GM21576 (cell line): ENCODE measurements at regions not wholly inside any gene's neighbourhood (a gene's known extent, or its start where the extent isn't known, plus 50 kb on each side); places are given as distances from the start of the nearest gene placed in this dataset.
"Not testable (repeated sequence)": the region's sequence is repeated elsewhere in the genome, so short reads cannot be mapped to it uniquely, and the experiment has no call there.

Source experiments
- ATAC-seq: cut with Tn5 transposase; IDR thresholded peaks from one replicate; pipeline ENCODE4 v1.9.1; 2021; ENCODE audit warnings: mild to moderate bottlenecking, moderate library complexity; ENCODE audit not compliant: unreplicated experiment

DNA sequence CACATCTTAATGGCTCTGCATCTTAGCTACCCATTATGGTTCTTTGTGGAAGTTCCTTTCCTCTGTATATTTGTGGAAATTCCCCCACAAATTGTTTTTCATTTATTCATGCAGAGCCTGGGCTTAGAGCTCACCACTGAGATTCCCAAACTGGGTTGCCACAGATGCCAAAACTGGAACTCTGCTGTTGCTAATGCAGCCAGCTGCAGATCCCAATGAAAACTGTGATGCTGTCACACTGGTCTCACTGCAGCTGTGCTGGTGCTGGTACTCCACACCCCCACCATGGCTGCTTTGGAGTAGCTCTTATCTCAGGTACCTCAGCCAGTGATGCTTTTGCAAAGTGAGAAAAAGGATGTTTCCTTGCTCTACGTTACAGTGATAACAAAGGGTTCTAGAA is 87.7 kb downstream of the DCK start:
- ATAC-seq = no peak

DNA sequence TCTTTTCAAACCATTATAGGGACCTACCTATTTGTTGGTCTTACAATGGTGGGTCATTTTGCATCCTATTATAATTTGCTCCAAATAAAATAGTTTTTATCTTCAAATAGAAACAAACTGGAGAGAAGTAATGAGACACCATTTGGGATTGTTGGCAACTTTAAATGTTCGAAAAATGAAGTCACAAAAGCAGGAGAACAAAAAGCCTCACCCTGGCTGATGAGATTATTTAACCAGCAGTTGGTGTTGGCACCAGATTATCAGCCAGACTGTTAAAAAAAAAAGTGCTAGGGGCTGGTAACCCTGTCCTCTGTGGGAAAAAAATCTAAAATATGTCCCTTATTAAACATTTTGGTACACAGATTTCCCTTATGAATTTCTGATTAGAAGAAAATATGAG is 100.3 kb downstream of the DCK start:
- no peak for ATAC-seq

DNA sequence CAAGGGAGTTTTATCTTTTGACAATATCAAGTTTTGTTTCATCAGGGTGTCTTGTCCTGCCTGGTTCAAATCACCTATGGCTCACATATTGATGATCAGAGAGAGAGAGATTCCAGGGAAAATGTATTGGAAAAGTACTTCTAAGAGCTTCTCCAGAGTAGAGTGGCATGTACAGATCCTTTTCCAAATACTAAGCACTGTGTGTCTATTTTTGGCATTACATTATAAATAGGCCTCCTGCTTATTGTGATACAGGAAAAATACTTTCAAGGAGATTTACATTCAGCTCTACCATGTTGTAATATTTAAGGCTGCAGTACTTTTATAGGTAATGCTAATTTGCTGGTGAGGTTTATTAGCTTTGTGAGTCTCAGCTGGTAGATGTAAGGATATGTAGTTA is 100.8 kb downstream of the DCK start:
- ATAC-seq = no peak

DNA sequence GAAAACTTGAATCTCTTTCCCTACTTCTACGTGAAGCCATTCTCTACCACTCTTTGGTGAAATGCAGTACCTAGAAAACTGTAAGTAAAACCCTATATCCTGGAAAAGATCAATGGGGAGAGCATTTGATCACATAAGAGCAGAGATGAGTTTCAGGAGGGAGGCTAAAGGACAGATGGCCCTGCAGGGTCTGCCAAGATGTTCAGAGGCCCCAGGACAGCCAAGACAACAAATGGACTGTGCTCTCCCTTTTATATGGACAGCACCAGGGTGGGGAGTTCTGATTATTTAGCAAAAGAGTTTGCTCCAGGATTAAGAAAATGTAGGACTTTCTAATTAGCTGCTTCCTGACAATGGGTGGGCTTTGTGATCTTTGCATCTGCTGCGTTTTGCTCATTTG is 101.7 kb downstream of the DCK start:
- no peak for ATAC-seq

DNA sequence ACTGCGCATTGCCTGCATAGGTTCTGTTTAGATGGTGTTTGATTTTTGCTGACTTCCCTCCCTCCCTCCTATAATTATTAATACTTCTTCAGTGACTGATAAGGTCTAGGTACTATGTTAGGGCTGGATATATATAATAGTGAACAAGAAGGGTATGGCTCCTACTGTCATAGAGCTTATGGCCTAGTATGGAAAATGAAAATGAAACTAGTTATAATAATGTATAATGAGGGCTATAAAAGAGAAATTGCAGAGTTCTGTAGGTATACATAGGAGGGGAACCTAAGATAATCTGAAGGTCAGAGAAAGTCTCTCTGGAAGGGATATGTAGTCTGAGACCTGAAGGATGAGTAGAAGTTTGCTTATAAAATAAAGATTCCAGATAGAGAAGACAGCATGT is 102.1 kb downstream of the DCK start:
- ATAC-seq = no peak

DNA sequence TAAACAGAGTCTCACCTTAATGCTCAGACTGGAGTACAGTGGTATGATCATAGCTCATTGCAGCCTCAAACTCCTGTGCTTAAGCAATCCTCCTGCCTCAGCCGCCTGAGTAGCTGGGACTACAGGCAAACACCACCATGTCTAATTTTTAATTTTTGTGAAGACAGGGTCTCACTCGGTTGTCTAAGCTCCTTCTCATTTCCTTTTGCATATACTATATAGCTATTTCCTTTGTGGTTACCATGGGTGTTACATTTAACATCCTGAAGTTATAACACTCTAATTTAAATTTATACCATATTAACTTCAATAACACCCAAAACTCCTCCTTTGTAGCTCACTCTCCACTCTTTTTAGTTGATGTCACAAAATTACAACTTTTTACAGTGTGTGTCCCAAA is 114.3 kb downstream of the DCK start:
- no peak for ATAC-seq

DNA sequence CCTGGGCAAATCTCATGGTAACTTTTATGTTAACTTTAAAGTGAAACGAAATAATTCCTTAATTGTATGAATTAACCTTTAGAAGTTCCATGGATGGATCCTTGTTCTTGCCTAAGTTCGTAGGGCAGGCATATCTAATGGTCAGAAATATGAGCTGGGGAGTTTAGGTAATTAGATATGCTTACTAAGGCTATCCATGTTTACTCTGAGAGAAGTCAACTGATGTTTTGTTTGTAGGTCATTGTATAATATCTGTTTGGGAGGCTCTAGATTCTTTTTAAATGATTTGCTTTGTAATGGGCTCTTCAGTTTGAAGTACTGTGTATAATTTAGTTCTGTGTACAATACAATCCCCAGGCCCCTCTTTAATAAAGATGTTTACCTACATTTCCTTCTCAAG is 117.0 kb downstream of the DCK start:
- ATAC-seq = no peak

DNA sequence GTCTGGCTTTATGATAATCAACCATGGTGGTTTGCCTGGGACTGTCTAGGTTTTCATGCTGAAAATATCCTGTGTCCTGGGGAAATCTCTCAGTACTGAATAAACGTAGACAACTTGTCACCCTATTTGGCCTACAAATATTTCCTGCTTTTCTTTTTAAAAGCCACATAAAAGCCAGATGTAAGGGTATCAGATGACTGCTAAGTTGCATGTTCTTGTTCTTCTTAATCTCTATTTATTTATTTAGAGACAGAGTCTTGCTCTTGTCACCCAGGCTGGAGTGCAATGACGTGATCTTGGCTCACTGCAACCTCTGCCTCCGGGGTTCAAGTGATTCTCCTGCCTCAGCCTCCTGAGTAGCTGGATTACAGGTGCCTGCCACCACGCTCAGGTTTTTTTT is 117.7 kb downstream of the DCK start:
- not testable (repeated sequence) for ATAC-seq

DNA sequence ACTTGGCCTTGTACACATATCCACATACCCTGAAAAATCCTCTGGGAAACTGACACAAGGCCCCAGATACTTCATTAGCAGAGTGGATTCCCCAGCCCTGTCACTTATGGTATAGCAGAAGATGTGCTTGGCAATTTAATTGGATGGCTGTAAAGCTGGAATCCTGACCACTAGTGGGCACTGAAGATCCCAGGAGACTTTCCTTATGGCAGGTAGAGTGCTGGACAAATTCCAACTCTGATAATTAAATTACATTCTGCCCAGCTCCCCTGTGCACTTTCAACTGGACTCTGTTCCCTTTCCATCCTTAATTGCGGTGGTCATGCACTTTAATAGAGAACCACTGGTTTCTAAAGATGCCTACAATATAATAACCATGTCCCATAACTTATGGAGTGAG is 119.8 kb downstream of the DCK start:
- no peak for ATAC-seq

DNA sequence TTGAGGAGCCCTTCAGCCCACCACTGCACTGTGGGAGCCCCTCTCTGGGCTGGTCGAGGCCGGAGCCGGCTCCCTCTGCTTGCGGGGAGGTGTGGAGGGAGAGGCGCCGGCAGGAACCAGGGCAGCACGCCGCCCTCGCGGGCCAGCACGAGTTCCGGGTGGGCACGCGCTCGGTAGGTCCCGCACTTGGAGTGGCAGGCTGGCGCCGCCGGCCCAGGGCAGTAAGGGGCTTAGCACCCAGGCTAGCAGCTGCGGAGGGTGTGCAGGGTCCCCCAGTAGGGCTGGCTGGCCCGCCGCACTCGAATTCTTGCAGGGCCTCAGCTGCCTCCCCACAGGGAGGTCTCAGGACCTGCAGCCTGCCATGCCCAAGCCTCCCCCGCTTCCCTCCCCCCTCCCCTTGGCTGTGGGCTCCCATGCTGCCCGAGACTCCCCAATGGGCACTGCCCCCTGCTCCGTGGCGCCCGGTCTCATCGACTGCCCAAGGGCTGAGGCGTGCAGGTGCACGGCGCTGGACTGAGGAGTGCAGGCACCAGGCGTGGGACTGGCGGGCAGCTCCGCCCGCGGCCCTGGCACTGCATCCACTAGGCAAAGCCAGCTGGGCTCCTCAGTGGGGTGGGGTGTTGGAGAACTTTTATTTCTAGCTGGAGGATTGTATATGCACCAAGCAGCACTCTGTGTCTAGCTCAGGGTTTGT is 127.5 kb downstream of the DCK start:
- no peak for ATAC-seq

DNA sequence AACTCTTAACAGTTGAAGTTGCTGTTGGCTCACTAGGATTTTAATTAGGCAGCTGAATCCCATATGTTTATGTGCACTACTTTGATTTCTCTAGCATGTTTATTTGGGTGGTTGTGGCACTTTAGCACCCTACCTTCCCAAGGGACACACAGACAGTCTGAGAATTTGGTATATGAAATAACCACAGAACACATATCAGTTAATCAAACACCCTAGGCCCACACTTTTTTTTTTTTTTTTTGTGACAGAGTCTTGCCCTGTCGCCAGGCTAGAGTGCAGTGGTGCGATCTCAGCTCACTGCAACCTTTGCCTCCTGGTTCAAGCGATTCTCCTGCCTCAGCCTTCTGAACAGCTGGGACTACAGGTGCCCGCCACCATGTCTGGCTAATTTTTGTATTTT is 130.5 kb downstream of the DCK start:
- no peak for ATAC-seq

DNA sequence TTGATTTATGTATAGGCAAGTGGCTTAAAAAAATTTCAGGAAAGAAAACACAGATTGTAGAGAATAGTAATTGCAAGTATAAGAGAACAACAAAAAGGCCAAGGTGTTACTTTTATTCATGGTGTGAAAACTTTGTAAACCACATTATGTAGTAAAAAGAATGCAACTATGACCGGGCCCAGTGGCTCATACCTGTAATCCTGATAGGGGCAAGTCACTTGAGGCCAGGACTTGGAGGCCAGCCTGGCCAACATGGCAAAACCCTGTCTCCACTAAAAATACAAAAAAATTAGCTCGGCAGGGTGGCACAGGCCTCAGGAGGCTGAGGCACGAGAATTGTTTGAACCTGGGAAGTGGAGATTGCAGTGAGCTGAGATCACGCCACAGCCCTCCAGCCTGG is 131.7 kb downstream of the DCK start:
- ATAC-seq = no peak

DNA sequence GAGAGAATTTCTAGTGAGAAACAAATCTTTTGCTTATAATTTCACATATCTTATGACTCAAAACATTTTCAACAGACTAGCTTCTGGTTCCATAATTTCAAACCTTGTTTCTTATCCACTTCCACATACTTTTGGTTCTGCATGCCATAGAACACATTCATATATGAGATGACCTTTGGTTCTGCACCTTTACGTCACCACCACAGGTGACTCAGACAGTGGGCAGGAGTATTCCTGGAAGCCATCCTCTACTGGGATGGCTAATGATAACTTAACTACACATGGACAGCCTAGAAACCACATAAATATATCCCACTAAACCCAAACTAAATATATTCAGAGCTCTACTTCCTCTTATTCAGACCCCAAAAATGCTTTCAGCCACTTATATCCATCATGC is 133.3 kb downstream of the DCK start:
- ATAC-seq = no peak

DNA sequence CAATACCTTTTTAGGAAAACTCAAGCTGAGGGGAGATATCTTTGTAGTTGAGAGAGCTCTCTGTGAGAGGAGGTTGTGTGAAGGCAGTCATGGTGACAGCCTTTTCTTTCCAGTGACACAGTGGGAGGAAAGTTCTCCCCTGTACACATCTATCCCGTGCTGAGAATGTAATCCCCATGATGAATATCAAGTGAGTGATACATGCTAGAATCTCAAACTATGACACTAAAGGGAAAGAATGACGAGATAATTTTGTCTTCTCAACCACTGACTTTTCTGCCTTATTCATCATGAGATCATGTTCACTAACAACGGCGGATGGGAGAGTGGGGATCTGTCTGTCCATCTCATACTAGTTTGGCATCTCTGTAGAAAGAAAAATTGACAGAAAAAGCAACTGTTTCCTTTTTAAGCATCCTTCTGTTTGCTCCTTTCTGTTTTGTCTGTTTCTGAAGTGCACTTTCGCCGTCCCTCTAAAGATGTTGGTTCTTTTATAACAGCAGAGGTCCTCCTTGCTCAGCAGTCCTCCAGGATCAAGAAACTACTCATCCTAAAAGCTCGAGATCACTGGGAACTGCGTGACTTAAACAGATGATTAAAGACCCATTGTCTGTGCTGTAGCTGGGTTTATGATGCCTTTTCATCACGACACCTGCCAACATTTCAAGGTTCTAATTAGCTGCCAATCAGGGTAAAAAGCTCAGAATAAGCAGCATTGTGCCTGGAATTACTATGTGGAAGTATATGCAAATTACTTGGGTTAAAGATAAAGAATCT is 137.6 kb downstream of the DCK start:
- ATAC-seq = no peak

DNA sequence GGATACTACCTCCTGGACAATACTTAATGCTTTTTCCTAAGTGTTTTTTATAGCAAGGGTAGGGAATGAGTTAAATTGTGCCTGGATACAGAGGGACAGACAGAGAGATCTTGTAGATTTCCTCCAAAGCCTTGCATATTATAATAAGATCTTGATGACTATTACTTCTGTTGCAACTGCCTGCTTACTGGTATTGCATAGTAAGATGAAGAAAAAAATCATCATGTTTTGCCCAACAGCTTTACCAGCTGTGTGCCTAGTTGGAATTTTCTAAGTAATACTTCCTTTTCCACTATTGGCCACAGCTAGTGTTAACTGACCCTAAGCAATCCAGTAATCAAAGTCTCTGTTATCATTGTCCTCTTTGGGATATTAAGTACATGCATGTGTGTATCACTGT is 139.0 kb downstream of the DCK start:
- ATAC-seq = no peak

DNA sequence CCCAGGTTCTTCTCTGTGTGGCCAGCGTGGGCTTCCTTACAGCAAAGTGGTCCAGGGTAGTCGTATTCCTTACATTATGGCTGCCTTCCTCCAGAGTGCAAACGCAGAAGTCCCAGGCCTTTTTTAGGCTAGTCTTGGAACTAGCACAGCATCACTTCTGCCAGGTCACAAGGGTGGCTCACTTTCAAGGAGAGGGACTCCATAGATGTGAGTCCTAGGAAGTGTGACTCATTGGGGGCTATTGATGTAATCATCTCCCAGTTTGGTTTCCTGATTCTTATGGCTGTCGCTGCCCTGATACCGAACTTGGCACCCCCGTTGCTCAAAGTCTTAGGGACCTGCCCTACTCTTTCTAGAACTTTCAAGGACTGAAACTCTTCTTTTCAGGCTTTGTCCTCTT is 140.0 kb downstream of the DCK start:
- no peak for ATAC-seq

DNA sequence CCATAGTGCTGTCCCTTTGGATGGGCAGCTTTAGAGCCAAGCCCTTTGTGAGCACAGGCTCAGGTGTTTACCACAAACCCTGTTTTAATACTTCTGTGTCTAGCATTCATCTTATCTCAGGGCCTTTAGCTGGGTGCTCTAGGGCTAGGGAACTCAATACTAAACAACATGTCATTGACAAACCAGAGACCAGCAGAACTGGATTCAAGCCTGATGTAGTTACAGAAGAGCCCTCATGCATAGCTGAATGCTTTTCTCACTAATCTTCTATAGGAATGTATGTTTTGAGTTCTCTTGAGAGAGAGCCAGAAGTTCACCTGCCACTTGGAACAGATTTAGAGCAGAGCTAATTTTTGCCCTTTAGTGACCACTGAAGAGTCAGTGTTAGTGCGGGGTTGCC is 142.6 kb downstream of the DCK start:
- ATAC-seq = no peak

DNA sequence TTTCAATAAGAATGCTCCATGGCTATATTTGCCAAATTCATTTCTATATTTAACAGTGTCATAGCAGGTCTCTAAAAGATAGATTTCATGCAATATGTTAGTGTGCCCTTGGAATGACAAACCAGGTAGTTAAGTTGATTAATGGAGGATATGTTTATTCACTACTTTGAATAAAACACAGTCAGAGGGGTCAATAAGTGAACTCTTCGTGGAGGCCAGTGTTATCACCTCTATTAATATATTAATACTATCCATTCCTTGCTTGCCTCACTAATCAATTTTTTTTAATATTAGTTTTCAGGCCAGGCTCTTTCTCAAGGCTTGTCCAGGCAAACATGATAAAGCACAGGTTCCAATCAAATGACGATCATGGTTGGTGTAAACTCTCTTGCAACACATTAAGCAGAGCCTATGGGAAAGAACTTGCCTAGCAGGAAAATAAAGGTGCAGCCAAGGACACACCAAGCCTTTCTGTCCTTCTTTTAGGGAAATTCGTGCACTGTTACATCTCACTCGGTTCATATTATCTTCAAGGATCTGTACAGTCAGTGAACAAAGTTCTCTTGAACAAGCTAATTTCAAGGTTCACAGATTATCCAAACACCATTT is 144.7 kb downstream of the DCK start:
- ATAC-seq = no peak

DNA sequence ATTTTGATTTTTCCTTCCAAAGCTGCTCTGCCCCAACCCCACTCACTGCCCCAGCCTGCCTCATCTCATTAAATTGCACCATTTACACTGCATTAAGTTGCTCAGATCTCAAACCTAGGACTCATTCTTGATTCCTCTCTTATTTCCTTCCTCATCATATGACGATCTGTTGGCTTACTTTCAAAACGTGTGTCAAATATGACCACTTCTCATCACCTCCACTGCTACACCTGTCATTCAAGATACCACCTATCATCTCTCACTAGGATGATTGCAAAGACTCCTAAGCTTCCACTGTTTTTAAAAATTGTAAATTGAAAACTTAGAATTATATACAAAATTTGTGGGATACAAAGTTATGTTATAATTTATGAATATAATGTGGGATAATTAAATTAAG is 147.1 kb downstream of the DCK start:
- no peak for ATAC-seq

DNA sequence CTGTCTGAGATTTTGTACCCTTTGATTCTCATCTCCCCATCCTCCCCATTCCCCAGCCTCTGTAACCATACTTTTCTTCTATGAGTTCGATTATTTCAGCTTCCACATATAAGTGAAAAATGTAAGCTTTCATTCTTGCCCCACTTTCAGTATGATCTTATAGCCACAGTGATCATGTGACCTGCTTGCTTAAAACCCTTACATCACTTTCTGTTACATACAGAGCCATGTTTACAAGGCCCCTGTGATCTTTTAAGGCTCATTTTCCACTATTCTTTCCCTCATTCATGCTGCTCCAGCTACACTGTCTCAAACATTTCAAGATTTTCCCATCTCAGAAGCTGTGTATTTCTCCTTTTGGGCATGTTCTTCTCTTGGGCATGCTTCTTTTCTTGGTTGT is 147.7 kb downstream of the DCK start:
- ATAC-seq = peak; percentile 75

DNA sequence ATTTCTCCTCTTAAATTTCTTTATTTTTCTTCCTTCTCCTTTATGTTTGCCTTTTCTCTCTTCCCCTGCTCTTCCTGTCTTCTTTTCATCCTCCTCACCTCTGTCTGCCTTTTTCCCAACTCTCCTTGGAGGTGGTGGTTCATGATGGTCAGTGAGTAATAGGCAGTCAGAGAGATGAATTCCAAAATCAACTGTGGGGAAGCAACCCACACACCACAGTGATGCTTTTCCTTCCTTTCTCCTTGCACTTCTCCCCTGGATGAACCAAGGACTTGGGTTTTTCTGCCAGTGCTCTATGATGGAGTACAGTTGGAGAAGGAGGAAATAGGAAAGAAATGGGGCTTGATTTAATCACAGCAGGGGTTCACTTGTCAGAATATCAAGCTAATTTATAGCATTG is 153.8 kb downstream of the DCK start:
- ATAC-seq = no peak

DNA sequence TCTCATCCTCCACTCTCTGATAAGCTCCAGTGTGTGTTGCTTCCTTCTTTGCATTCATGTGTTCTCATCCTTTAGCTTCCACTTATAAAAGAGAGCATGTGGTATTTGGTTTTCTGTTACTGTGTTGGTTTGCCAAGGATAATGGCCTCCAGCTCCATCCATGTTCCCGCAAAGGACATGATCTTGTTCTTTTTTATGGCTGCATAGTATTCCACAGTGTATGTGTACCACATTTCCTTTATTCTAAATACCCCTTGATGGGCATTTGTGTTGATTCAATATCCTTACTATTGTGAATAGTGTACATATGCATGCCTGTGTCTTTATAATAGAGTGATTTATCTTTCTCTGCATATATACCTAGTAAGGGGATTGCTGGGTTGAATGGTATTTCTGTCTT is 155.1 kb downstream of the DCK start:
- ATAC-seq = no peak
